GM23338 (cell line): ENCODE measurements at regions not wholly inside any gene's neighbourhood (a gene's known extent, or its start where the extent isn't known, plus 50 kb on each side); places are given as distances from the start of the nearest gene placed in this dataset.

Experiments
- EZH2phosphoT487 ChIP-seq: fragments of 200-600 bp; sonication (generic); IDR thresholded peaks from one replicate; pipeline ENCODE4 v1.8.1; 2018; ENCODE audit warnings: antibody characterized with exemption; ENCODE audit not compliant: unreplicated experiment
- POLR2AphosphoS5 ChIP-seq: IDR thresholded peaks from 2 replicates; pipeline ENCODE4 v1.6.1; 2016; ENCODE audit warnings: antibody characterized with exemption, low read depth
- REST ChIP-seq: IDR thresholded peaks from one replicate; pipeline ENCODE4 v1.6.1; 2018; ENCODE audit warnings: antibody characterized with exemption; ENCODE audit not compliant: unreplicated experiment

- TF ChIP-seq REST, result no peak
- no peak for TF ChIP-seq EZH2phosphoT487
- TF ChIP-seq POLR2AphosphoS5, result no peak
These were observed 93.0 kb upstream of the ANKRD55 start for GRCh38 chr5:56326116-56326515.
